Breast epithelium (tissue), 4 donors: ENCODE measurements at regions not wholly inside any gene's neighbourhood (a gene's known extent, or its start where the extent isn't known, plus 50 kb on each side); places are given as distances from the start of the nearest gene placed in this dataset.

Experiments used
- DNase-seq, 2 donors: peaks; one replicate each; pipeline ENCODE4 v3.0.0-alpha.2; 2019; ENCODE audit warnings: low spot score in 2 of 2
- H3K27ac ChIP-seq, 2 donors: fragments of 200-600 bp; sonication (generic) in 1 of 2; one replicate each; pipeline ENCODE4 v1.5.1; 2016 to 2019; ENCODE audit warnings: mild to moderate bottlenecking in 1 of 2
- H3K27me3 ChIP-seq, 2 donors: fragments of 200-600 bp; sonication (generic) in 1 of 2; one replicate each; pipeline versions ENCODE4 v1.5.1 to v1.6.0; 2017 to 2019; ENCODE audit warnings: control low read depth in 1 of 2, mild to moderate bottlenecking in 1 of 2
- H3K36me3 ChIP-seq: fragments of 200-600 bp; one replicate; pipeline ENCODE4 v1.5.1; 2019
- H3K4me1 ChIP-seq, 2 donors: fragments of 200-600 bp; sonication (generic); one replicate each; pipeline ENCODE4 v1.5.1; 2016 to 2019; ENCODE audit warnings: control low read depth in 1 of 2
- H3K4me3 ChIP-seq, 3 donors: fragments of 200-600 bp; sonication (generic); 1 replicate in 2 of 3; 2 replicates in 1 of 3; pipeline ENCODE4 v1.5.1; 2016 to 2019; ENCODE audit warnings: mild to moderate bottlenecking in 3 of 3, moderate library complexity in 2 of 3
- H3K9me3 ChIP-seq, 2 donors: fragments of 200-600 bp; sonication (generic) in 1 of 2; one replicate each; pipeline ENCODE4 v1.5.1; 2016 to 2019; ENCODE audit warnings: control low read depth in 1 of 2
- CTCF ChIP-seq, 3 donors: fragments of 450-650 bp; IDR thresholded peaks; one replicate each; pipeline ENCODE4 v1.5.1; 2016 to 2017; ENCODE audit warnings: antibody characterized with exemption in 3 of 3, mild to moderate bottlenecking in 3 of 3, moderate library complexity in 3 of 3
- POLR2A ChIP-seq: fragments of 450-650 bp; IDR thresholded peaks from one replicate; pipeline ENCODE4 v1.6.1; 2016; ENCODE audit warnings: antibody characterized with exemption, mild to moderate bottlenecking, moderate library complexity
- POLR2AphosphoS5 ChIP-seq, 3 donors: sonication (generic); formaldehyde crosslinking; IDR thresholded peaks; one replicate each; pipeline ENCODE4 v1.6.1; 2017; ENCODE audit warnings: antibody characterized with exemption in 3 of 3
- intact Hi-C: fragments of 100-400 bp; cut with DNase I; formaldehyde crosslinking; loops from one replicate; pipeline ENCODE4 v1.15.1; 2023; ENCODE audit warnings: low total_unique reads

- H3K4me1 ChIP-seq: no peaks in the 10 kb centered on the region
- peaks cover 0 to 6% of the 10 kb centered on the region in 2 donors for H3K27me3 ChIP-seq
- H3K9me3 ChIP-seq: no peaks in the 10 kb centered on the region
- no peak overlapping the region for H3K27ac ChIP-seq
- H3K36me3 ChIP-seq: no peaks in the 10 kb centered on the region
- TF ChIP-seq POLR2A (no peak), CTCF (IDR thresholded peaks at IDR 0.05) (no peak), POLR2AphosphoS5 (IDR thresholded peaks at IDR 0.05) (no peak)
- intact Hi-C loops: no loop called here
- DNase-seq: no peak
- H3K4me3 ChIP-seq: no peak overlapping the region
Measured at GRCh38 chr10:129388435-129388834, 78.6 kb upstream of the MGMT start.

GRCh38 chr10:129389194-129389593 is 77.8 kb upstream of the MGMT start:
- TF ChIP-seq CTCF (IDR thresholded peaks at IDR 0.05): no peak
- no peak for TF ChIP-seq POLR2AphosphoS5 (IDR thresholded peaks at IDR 0.05)
- no peak for TF ChIP-seq POLR2A
- H3K27me3 ChIP-seq: peaks cover 0 to 6% of the 10 kb centered on the region in 2 donors
- no peaks in the 10 kb centered on the region for H3K4me1 ChIP-seq
- no peak for DNase-seq
- H3K9me3 ChIP-seq: no peaks in the 10 kb centered on the region
- no peak overlapping the region for H3K27ac ChIP-seq
- H3K36me3 ChIP-seq: no peaks in the 10 kb centered on the region
- H3K4me3 ChIP-seq: no peak overlapping the region
- intact Hi-C loops: no loop called here

GRCh38 chr10:129390147-129390546 is 76.9 kb upstream of the MGMT start:
- DNase-seq: no peak
- Histone ChIP-seq H3K27me3 (peaks cover 0 to 10% of the 10 kb centered on the region in 2 donors), H3K36me3 (no peaks in the 10 kb centered on the region), H3K4me1 (no peaks in the 10 kb centered on the region), H3K4me3 (no peak overlapping the region), H3K27ac (no peak overlapping the region), H3K9me3 (no peaks in the 10 kb centered on the region)
- no peak for TF ChIP-seq CTCF (IDR thresholded peaks at IDR 0.05)
- no peak for TF ChIP-seq POLR2AphosphoS5 (IDR thresholded peaks at IDR 0.05)
- TF ChIP-seq POLR2A: no peak
- intact Hi-C loops: no loop called here

GRCh38 chr10:129390726-129391125 is 76.3 kb upstream of the MGMT start:
- Histone ChIP-seq H3K4me3 (no peak overlapping the region), H3K27ac (no peak overlapping the region), H3K4me1 (no peaks in the 10 kb centered on the region), H3K27me3 (peaks cover 0 to 10% of the 10 kb centered on the region in 2 donors), H3K9me3 (no peaks in the 10 kb centered on the region), H3K36me3 (no peaks in the 10 kb centered on the region)
- DNase-seq: no peak
- intact Hi-C loops: no loop called here
- TF ChIP-seq CTCF (IDR thresholded peaks at IDR 0.05): no peak
- no peak for TF ChIP-seq POLR2AphosphoS5 (IDR thresholded peaks at IDR 0.05)
- no peak for TF ChIP-seq POLR2A

GRCh38 chr10:129391464-129391863 is 75.6 kb upstream of the MGMT start:
- Histone ChIP-seq H3K4me3 (no peak overlapping the region), H3K9me3 (no peaks in the 10 kb centered on the region), H3K4me1 (no peaks in the 10 kb centered on the region), H3K27me3 (peaks cover 0 to 10% of the 10 kb centered on the region in 2 donors), H3K36me3 (no peaks in the 10 kb centered on the region), H3K27ac (no peak overlapping the region)
- DNase-seq: no peak
- intact Hi-C loops: no loop called here
- TF ChIP-seq POLR2A: no peak
- TF ChIP-seq POLR2AphosphoS5 (IDR thresholded peaks at IDR 0.05): no peak
- no peak for TF ChIP-seq CTCF (IDR thresholded peaks at IDR 0.05)
